ENCODE measurements at regions not wholly inside any gene's neighbourhood (a gene's known extent, or its start where the extent isn't known, plus 50 kb on each side); places are given as distances from the start of the nearest gene placed in this dataset.

DNA sequence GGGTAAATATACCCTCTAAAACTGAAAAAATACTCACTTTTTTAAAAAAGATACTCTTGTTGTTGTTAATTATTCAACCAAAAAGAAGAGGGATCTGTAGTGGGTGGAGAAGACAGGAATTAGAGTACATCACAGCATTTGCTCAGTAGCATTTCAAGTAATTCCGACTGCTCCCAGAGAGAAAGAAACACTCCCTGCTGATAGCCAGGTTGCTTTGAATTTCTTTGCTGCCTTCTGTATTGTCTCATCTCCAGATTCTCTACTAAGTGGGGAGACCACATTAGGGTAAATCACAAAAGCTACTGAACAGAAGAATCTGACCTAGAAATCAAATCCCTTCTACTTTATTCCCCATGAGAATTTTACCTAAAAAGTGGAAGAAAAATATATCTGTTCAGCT, 661.1 kb downstream of the BRINP3 start:
- no peak for DNase-seq (ENCODE audit: low read depth)

DNA sequence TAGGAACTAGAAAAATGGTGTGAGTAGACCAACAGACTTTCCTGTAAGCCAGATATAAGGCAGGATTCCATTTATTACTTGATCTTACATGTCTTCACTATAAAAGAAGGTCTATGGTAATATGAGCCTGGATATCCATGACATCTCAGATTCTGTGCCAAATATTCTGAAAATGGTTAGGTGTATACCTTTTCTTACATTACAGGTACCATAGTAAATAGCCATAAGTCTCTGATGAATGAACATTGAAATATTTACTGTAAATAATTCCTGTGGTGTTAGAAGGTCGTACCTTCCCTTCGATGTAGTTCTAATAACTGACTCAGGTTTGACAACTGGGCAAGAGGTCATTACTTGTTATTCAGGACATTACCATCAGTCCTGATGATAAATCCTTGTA, 657.9 kb downstream of the BRINP3 start:
- DNase-seq (ENCODE audit: low read depth): no peak

DNA sequence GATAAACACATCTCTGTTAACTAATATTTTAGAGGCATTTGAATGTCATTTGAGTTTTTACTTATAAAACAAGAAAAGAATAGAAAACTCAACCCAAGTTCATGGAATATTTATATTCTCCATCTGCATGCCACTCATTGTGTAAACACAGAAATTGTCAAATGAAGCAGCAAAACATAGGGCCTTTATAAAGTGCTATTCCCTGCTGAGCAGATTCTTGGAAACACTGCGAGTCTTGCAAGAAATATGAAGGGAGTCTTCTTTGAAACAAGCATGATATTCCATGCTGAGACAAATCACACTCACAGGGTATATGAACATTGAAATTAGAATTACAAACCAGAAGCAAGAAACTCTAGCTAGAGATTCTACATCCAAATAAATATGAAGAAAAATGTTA, 655.8 kb downstream of the BRINP3 start:
- DNase-seq (ENCODE audit: low read depth): no peak

DNA sequence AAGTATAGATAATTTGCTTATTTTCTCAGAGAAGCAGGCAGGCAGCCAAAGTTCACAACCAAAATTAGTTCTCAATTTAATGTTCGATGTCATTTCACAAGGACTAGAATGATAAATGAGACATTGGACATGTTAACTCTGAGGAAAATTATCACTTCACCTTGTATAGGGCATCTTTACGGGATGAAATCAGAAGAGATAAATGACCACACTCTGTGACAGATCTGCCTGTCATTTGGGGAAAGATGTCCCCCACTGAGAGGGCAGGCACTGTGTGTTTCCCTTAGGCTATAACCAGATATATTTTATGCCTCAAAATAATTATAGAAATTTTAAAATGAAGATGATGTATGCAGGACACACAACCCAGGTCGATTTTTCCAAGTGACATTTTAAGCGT, 642.9 kb downstream of the BRINP3 start:
- no peak for DNase-seq (ENCODE audit: low read depth)

DNA sequence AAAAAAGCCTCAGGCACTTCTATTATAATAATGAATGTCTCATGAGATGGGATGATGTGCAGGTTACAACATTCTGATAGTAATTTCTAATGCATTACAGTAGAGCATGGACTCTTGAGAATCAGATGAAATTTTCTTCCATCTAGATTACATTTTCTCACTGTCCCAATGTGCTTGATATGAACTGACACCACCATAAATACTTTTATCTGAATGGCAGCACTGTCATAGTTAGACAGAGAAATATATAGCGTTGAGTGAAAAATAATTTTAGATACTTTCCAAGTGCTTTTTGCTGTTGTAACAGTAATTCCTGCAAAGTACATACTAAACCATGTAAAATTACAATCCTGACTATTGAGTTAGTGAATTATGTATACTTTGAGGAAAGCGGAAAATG, 630.1 kb downstream of the BRINP3 start:
- no peak for DNase-seq (ENCODE audit: low read depth)

DNA sequence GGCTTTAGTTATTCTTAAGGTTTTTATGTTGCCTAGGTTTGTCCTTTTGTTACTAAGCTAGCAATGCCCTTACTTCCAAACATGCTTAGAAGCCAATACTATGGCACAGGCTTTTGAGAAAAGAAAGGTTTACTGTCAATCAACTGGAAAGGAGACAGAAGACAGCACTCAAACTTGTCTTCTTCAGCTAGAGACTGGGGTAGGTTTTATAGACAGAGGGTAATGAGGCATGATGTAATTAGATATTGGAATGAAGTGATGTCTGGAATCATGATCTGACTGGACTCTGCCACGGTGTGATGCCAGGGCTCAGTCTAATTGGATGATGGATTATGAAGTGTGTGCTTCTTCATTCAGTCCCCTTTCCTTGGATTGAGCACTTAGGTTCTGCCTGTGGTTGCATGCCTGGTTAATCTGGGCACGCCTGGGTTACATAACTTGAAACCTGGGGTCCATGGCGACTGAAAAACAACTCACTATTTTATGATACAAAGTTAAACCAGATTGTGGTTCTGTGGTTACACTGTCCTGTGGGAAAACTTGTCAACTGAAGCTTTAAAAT, 625.8 kb downstream of the BRINP3 start:
- DNase-seq (ENCODE audit: low read depth): no peak

DNA sequence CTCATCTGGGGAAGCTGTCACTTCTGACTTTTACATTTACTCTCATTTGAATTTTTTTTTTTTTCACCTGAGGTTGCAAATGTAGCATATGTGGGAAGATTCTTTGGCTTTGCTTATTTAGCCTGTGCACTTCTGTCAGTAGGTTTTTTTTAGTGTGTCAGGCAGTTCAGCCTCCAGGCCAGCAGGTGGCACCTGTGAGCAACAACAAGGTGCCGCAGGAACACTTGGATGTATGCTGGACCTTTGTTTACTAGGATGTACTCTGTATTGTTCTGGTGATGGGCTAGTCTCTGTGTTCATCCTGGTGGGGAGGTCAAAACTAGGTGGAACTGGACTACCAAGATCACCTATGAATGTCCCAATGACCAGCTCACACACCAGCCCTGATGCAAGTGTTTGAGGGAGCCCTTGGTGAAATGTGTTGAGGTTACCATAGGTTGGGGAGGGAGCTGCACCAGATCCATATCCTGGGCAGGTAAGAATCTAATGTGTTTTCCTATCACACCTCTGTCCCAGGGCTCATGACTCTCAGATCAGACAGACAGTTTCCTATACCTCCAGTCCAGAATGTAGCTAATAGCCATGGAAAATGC, 618.2 kb downstream of the BRINP3 start:
- no peak for DNase-seq (ENCODE audit: low read depth)

DNA sequence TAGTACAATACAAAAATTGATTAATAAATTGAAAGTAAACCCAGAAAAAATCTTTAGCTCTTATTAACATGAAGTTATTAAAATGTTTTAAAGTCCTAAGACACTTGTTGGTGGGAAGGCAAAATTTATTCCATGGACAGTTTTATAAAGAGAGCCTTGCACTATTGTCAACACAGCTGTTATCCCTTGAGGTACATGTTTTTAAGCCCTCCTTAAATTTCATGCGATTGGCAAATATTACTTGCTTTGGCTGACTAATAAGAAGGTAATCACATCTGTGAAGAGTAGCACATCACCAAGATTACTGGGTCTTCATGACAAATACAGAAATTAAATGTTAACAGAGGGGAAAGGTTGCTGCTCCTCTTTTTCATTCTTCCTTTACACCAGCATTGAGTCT, 611.1 kb downstream of the BRINP3 start:
- DNase-seq (ENCODE audit: low read depth): no peak

DNA sequence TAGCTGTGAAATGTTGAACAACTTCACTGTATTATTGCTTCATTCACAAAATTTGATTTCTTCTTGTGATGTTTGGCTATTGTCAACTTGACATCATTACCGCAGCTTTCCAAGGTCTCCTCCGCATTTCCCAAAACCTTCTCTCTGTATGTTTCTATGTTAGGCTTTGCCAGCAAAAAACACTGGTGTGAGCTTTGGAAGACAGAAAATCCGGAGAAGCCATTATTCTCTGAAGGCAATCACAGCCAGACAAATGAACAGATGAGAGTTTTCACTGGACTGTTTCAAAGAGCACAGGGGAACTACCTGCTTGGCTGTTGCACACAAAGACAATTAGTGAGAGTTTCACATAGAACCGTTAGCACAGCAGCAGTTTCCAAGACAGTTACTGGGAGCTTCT, 609.6 kb downstream of the BRINP3 start:
- DNase-seq (ENCODE audit: low read depth): no peak

DNA sequence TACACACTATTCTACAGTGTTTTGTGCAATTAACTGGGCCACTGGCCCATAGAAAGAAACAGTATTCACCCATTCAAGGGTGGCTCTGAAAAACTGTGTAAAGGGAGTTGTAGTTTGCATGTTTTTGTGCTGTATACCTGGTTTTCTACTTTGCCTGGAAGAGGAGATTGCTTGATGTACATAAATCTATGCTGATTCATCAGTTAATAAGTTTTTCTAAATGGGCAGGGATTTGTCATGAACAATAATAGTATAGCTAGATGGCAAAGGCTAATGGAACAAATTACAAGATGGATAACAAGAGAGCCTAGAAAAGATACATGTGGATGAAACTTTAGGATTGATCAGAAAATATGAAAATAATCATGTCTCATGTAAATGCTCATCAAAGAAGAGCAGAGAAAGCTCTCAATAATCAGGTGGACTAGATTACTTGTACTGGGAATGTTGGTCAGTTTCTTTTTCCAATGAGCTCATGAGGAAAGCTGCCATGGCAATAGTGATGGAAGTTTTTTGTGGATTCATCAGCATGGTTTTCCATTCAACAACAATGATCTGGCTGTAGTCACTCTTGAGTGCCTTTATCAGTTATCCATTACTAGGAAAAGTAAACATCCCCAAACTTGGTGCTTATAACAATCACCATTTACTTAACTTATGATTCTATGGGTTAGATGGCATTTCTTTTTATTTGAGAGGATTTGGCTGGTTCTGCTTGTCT, 602.8 kb downstream of the BRINP3 start:
- no peak for DNase-seq (ENCODE audit: low read depth)

DNA sequence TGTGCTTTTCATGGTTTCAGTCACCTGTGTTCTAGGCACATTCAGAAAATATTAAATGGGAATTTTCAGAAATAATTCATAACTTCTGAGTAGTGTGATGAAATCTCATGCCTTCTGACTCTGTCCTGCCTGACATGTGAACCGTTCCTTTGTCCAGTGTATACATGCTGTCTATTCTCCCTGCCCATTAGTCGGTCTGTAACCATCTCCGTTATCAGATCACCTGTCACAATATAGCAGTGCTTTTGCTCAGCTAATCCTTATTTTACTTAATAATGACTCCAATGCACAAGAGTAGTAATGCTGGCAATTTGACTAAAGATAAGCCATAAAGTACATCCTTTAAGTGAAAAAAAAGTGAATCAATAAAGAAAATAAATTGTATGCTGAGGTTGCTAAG, 597.5 kb downstream of the BRINP3 start:
- no peak for DNase-seq (ENCODE audit: low read depth)

DNA sequence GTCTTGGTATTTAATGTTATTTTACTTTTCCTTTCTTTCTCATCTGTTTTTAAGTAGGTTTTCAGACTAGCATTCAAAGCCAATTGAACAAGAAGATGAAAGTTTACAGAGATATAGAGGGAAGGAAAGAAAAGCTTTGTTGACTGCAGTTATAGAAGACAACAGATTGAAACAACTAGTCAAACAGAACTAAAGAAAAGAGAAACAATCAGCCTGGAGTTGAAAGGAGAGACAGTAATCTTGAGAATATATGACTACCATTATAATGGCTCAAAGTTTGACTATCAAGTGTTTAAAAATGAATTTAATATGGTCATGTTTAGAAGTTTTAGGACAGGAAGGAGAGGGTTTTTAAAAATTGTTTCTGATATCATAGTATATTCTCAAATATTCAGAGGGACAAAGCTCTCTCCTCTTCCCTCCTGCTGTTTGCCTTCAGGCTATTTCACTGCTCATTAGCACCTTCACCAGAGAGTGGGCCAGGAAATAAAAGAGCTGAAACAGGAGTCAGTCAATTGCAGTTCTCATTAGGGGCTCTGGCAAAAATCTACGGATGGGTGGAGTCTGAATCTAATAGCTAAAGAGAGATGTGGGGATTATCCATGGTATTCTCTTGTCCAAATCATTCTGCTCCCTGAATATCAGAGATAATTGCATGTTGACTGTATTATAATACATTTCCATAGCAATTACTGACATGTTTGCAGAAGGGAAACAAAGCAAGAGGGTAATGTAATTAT, 577.8 kb downstream of the BRINP3 start:
- no peak for DNase-seq (ENCODE audit: low read depth)

DNA sequence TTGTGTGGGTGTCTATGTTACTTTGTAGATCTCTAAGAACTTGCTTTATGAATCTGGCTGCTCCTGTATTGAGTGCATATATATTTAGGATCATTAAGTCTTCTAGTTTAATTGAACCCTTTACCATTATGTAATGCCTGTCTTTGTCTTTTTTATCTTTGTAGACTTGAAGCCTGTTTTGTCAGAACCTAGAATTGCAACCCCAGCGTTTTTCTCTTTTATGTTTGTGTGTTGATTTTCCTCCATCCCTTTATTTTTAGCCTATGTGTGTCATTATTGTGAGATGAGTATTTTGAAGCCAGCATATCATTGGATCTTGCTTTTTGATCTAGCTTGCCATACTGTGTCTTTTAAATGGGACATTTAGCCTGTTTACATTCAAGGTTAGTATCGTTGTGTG, 573.2 kb downstream of the BRINP3 start:
- no peak for DNase-seq (ENCODE audit: low read depth)

DNA sequence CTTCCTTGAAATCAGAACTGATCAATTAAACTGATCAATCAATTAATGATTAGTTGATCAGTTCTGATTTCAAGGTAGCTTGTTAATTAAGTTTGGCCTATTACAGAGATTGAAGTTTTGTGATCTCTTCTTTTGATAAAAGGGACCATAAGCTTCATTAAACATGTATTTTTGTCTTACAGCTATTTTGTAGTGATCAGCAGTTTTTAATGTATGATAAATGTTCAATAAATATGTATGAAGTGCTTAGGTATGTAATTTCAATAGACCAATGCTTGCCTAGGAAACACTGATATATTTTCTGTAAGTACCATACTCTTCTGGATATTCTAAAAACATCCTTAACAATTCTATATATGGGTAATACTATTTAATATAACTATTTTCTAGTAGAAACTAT, 569.6 kb downstream of the BRINP3 start:
- DNase-seq (ENCODE audit: low read depth): no peak

DNA sequence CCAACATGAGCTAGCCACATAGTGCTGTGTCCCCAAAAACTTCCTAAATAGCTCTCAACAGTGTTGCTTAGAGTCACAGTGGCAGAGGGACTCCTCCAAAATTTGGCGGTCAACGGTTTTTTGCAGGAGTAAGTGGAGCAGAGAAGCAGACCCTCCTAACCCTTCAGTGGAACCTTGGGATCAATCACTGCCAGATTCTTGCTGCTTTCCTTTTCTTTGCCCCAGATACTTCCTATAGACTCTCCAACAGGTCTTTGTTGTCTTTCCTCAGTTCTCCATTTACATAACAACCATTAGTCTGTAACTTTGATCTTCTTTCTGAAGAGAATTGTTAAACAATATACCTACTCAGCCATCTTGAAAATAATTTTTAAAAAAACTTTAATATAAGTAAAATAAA, 556.1 kb downstream of the BRINP3 start:
- DNase-seq (ENCODE audit: low read depth): no peak

DNA sequence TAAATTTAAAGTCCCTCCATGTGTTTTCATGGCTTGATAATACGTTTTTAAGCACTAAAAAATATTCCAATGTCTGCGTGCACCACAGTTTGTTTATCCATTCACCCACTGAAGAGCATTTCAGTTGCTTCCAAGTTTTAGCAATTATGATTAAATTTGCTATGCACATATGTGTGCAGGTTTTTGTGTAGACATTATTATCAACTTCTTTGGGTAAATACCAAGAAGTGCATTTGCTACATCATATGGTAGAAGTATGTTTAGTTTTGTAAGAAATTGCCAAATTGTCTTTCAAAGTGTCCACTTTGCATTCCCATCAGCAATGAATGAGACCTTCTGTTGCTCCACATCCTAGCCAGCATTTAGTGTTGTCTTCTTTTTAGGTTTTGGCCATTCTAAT, 550.0 kb downstream of the BRINP3 start:
- no peak for DNase-seq (ENCODE audit: low read depth)

DNA sequence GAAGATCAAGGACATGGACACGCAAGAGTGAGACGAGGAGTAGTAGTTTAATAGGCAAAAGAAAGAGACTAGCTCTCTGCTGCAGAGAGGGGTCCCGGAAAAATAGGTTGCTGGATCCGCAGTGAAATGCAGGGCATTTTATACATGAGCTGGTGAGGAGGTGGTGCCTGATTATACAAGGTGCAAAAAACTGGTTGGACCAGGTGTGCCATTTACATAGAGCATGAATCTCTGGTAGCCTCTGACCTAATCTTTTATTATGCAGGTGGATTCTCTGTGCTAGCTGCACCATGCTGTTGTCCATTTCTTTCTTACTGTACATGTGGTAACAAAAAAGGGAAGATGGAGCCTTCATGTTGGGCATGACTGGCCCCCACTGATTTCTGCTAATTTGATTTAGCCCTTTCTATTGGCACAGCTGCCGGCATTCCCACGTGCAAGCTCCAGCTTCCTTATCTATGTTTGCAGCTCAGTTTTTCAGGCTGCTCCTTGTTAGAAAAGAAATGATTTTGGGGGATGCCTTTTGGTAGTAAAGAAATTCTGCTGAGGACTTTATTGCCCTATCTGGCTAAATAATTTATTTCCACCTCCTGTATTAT, 548.1 kb downstream of the BRINP3 start:
- no peak for DNase-seq (ENCODE audit: low read depth)

DNA sequence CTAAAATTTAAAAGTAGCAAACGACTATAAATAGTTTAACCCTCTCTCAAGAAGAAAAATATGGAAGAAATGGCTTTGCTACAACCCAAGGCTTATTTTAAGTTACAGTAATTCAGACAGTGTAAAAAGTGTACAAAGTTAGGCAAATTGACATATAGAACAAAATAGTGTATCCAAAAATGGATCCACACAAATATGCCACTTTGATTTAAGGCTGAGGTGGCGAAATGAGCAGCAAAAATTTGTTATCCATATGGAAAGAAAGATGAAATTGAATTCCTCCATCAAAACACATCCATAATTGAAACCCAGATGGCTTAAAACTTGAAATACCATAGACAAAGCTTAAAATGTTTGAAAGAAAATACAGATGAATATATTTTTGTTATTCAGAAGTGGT, 540.8 kb downstream of the BRINP3 start:
- no peak for DNase-seq (ENCODE audit: low read depth)

DNA sequence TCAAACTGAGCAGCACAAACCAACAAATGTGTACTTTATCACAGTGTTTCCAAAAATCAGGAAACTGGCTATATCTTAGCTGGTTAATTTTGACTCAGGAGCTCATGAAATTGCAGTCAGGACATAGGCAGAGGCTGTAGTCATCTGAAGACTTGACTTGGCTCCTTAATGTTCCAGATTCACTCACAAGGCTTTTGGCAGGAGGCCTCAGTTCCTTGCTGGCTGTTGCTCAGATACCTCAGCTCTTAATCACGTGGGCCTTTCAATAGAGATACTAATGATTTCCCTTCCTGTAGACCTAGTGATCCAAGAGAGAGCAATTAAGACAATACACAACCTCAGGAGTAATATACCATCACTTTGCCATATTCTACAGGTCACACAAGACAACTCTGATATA, 537.7 kb downstream of the BRINP3 start:
- no peak for DNase-seq (ENCODE audit: low read depth)

DNA sequence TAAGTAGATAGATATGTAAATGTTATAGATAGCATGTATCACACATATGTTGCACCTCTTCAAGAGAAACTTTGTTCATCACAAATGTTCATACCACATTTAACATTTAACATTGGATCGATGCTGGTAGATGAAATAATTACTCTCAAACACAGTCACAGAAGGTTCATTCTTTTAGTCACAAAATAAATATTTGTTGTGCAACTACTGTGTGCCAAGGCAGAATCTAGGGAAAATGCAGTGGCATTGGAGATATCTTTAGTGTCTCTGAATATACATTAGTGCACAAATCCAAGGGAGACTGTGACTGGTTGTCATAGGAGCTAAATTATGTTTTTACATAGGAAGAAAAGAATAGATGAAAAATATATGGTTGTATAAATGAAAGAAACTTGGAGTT, 535.7 kb downstream of the BRINP3 start:
- no peak for DNase-seq (ENCODE audit: low read depth)

DNA sequence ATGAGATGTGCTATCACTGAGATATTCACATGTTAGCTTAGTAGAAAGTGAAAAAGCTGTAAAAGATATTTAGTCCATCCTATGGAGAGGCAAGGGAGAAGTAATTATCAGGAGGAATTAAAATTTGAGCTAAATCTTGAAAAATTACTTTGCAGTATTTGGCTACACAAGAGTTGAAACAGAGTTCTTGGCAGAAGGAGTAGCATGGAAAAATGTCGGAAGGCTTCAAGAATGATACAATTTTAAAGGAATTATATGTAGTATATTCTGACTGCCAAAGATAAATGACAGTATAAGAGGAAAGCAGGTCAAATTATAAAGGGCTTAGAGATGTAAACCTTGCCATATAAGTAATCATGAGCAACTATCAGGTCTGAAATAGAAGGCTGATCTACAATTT, 518.9 kb downstream of the BRINP3 start:
- no peak for DNase-seq (ENCODE audit: low read depth)

DNA sequence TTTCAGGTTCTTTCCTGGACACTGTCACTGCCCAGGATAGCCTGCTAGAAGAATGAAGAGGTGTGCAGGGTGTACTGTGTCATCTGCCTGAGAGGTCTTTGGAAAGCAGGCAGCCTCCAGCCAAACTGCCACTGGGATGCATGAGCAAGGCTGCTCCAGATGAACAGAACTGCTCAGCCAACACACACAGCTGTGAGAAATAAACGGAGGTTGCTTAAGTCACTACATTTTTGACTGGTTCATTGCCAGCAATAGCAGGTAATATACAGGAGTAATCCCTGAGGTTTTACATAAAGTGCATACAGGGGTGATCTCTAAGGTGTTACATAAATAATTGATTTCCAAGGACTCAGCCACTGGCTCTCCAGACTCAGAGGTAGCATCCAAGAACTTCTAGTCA, 516.9 kb downstream of the BRINP3 start:
- no peak for DNase-seq (ENCODE audit: low read depth)

DNA sequence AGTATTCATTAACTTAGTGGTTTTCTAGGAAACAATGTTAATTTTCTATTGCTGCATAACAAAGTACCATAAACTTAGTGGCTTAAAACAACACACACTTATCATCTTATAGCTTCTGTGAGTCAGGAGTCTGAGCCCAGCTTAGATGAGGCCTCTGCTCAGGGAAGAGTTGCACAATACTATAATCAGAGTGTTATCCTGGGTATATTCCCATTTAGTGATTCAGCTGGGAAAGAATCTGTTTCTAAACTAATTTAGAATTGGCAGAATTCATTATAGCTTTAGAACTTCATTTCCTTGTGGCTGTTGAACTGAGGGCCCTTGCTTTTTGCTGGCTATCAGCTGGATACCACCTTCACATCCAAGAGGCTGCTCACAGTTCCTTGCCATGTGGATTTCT, 515.5 kb downstream of the BRINP3 start:
- DNase-seq (ENCODE audit: low read depth): no peak

Data from RPMI7951 (cell line).